ENCODE measurements at regions not wholly inside any gene's neighbourhood (a gene's known extent, or its start where the extent isn't known, plus 50 kb on each side); places are given as distances from the start of the nearest gene placed in this dataset.

- H3K36me3 ChIP-seq = peaks cover 4% of the 10 kb centered on the region
- H3K27me3 Mint-ChIP-seq (ENCODE audit: insufficient read depth, low read depth) = no peaks in the 10 kb centered on the region
- H3K9ac ChIP-seq = no peak overlapping the region
- H3K27ac Mint-ChIP-seq = no peak overlapping the region
- H3K9me3 ChIP-seq (ENCODE audit: low read depth) = peaks cover 11% of the 10 kb centered on the region
- H3K9me3 Mint-ChIP-seq = no peaks in the 10 kb centered on the region
- no peaks in the 10 kb centered on the region for H3K4me1 ChIP-seq
- H3K27me3 ChIP-seq = no peaks in the 10 kb centered on the region
- peaks cover 11% of the 10 kb centered on the region for H3K4me1 Mint-ChIP-seq
- H2AFZ ChIP-seq (replicated peaks) = peak overlapping the region; percentile 26
- no peak overlapping the region for H3K4me3 Mint-ChIP-seq
- no peak for DNase-seq (ENCODE audit: low spot score)
- no peaks in the 10 kb centered on the region for H4K20me1 ChIP-seq (ENCODE audit: low read depth)
- H3K4me2 ChIP-seq = no peak overlapping the region
- H3F3A ChIP-seq (ENCODE audit: low read depth) = no peaks in the 10 kb centered on the region
- H3K27ac ChIP-seq = no peak overlapping the region
- H3K36me3 Mint-ChIP-seq = no peaks in the 10 kb centered on the region
- no peak overlapping the region for H3K4me3 ChIP-seq
- no peaks in the 10 kb centered on the region for H3K79me2 ChIP-seq (ENCODE audit: low read depth)
- TF ChIP-seq EZH2phosphoT487 (IDR thresholded peaks at IDR 0.05) = no peak
- TF ChIP-seq CTCF (IDR thresholded peaks at IDR 0.05) = no peak
- no peak for TF ChIP-seq EZH2 (IDR thresholded peaks at IDR 0.05)
These were observed 119.6 kb upstream of the BANK1 start for GRCh38 chr4:101670897-101671296.

GRCh38 chr4:101670370-101670769 lies 120.2 kb upstream of the BANK1 start:
- H3K9me3 ChIP-seq (ENCODE audit: low read depth) = peaks cover 11% of the 10 kb centered on the region
- Mint-ChIP-seq H3K27me3 (ENCODE audit: insufficient read depth, low read depth) (no peaks in the 10 kb centered on the region), H3K36me3 (no peaks in the 10 kb centered on the region), H3K4me3 (no peak overlapping the region), H3K27ac (no peak overlapping the region), H3K4me1 (peaks cover 11% of the 10 kb centered on the region), H3K9me3 (no peaks in the 10 kb centered on the region)
- no peak overlapping the region for H3K4me3 ChIP-seq
- no peak overlapping the region for H3K9ac ChIP-seq
- H4K20me1 ChIP-seq (ENCODE audit: low read depth) = no peaks in the 10 kb centered on the region
- DNase-seq (ENCODE audit: low spot score) = no peak
- H3K27me3 ChIP-seq = no peaks in the 10 kb centered on the region
- no peak for TF ChIP-seq EZH2phosphoT487 (IDR thresholded peaks at IDR 0.05)
- no peak for TF ChIP-seq EZH2 (IDR thresholded peaks at IDR 0.05)
- no peaks in the 10 kb centered on the region for H3K79me2 ChIP-seq (ENCODE audit: low read depth)
- no peak overlapping the region for H3K27ac ChIP-seq
- no peaks in the 10 kb centered on the region for H3K4me1 ChIP-seq
- peaks cover 4% of the 10 kb centered on the region for H3K36me3 ChIP-seq
- no peak overlapping the region for H2AFZ ChIP-seq (replicated peaks)
- H3F3A ChIP-seq (ENCODE audit: low read depth) = no peaks in the 10 kb centered on the region
- no peak overlapping the region for H3K4me2 ChIP-seq

- no peak overlapping the region for H3K4me3 Mint-ChIP-seq
- Histone ChIP-seq H3K9me3 (ENCODE audit: low read depth) (peaks cover 11% of the 10 kb centered on the region), H3F3A (ENCODE audit: low read depth) (no peaks in the 10 kb centered on the region), H3K27me3 (no peaks in the 10 kb centered on the region), H3K4me1 (no peaks in the 10 kb centered on the region), H3K4me2 (no peak overlapping the region), H3K9ac (no peak overlapping the region), H4K20me1 (ENCODE audit: low read depth) (no peaks in the 10 kb centered on the region), H3K79me2 (ENCODE audit: low read depth) (no peaks in the 10 kb centered on the region), H3K27ac (no peak overlapping the region), H2AFZ (replicated peaks) (no peak overlapping the region), H3K4me3 (no peak overlapping the region), H3K36me3 (peaks cover 4% of the 10 kb centered on the region)
- peaks cover 11% of the 10 kb centered on the region for H3K4me1 Mint-ChIP-seq
- H3K9me3 Mint-ChIP-seq = no peaks in the 10 kb centered on the region
- DNase-seq (ENCODE audit: low spot score) = no peak
- no peaks in the 10 kb centered on the region for H3K27me3 Mint-ChIP-seq (ENCODE audit: insufficient read depth, low read depth)
- H3K27ac Mint-ChIP-seq = no peak overlapping the region
- no peaks in the 10 kb centered on the region for H3K36me3 Mint-ChIP-seq
- TF ChIP-seq EZH2phosphoT487 (IDR thresholded peaks at IDR 0.05) = no peak
- TF ChIP-seq CTCF (IDR thresholded peaks at IDR 0.05) = no peak
- no peak for TF ChIP-seq EZH2 (IDR thresholded peaks at IDR 0.05)
These were observed 120.7 kb upstream of the BANK1 start for GRCh38 chr4:101669832-101670188.

GRCh38 chr4:101669138-101669831 lies 121.2 kb upstream of the BANK1 start:
- H3K9me3 Mint-ChIP-seq = no peaks in the 10 kb centered on the region
- H3K79me2 ChIP-seq (ENCODE audit: low read depth) = no peaks in the 10 kb centered on the region
- no peak overlapping the region for H3K4me3 Mint-ChIP-seq
- peaks cover 4% of the 10 kb centered on the region for H3K36me3 ChIP-seq
- no peaks in the 10 kb centered on the region for H4K20me1 ChIP-seq (ENCODE audit: low read depth)
- no peaks in the 10 kb centered on the region for H3K36me3 Mint-ChIP-seq
- no peak for TF ChIP-seq EZH2phosphoT487 (IDR thresholded peaks at IDR 0.05)
- no peak for TF ChIP-seq CTCF (IDR thresholded peaks at IDR 0.05)
- TF ChIP-seq EZH2 (IDR thresholded peaks at IDR 0.05) = no peak
- H3K4me2 ChIP-seq = no peak overlapping the region
- no peak overlapping the region for H3K4me3 ChIP-seq
- H3K27me3 Mint-ChIP-seq (ENCODE audit: insufficient read depth, low read depth) = no peaks in the 10 kb centered on the region
- no peak overlapping the region for H3K27ac Mint-ChIP-seq
- H3K9me3 ChIP-seq (ENCODE audit: low read depth) = peaks cover 11% of the 10 kb centered on the region
- no peak overlapping the region for H3K27ac ChIP-seq
- no peaks in the 10 kb centered on the region for H3F3A ChIP-seq (ENCODE audit: low read depth)
- no peaks in the 10 kb centered on the region for H3K27me3 ChIP-seq
- DNase-seq (ENCODE audit: low spot score) = no peak
- no peak overlapping the region for H2AFZ ChIP-seq (replicated peaks)
- H3K9ac ChIP-seq = no peak overlapping the region
- peaks cover 11% of the 10 kb centered on the region for H3K4me1 Mint-ChIP-seq
- H3K4me1 ChIP-seq = no peaks in the 10 kb centered on the region
